Tibial nerve (tissue), 3 donors: ENCODE measurements at regions not wholly inside any gene's neighbourhood (a gene's known extent, or its start where the extent isn't known, plus 50 kb on each side); places are given as distances from the start of the nearest gene placed in this dataset.

Experiments used
- CTCF ChIP-seq, 5 experiments: fragments of 200-600 bp in 3 of 5; fragments of 450-650 bp in 2 of 5; sonication (generic) in 3 of 5; IDR thresholded peaks; one replicate each; pipeline ENCODE4 v1.5.1; 2016 to 2019; ENCODE audit warnings: antibody characterized with exemption in 5 of 5, mild to moderate bottlenecking in 3 of 5, moderate library complexity in 2 of 5
- POLR2A ChIP-seq, 2 donors: fragments of 450-650 bp; IDR thresholded peaks; one replicate each; pipeline ENCODE4 v1.6.1; 2017; ENCODE audit warnings: antibody characterized with exemption in 2 of 2, mild to moderate bottlenecking in 2 of 2, moderate library complexity in 2 of 2

- TF ChIP-seq CTCF (IDR thresholded peaks at IDR 0.05) (no peak), POLR2A (IDR thresholded peaks at IDR 0.05) (no peak)
Measured at GRCh38 chr6:92887871-92888270, 531.5 kb downstream of the EPHA7 start.
